H9 (cell line): ENCODE measurements at regions not wholly inside any gene's neighbourhood (a gene's known extent, or its start where the extent isn't known, plus 50 kb on each side); places are given as distances from the start of the nearest gene placed in this dataset.

ENCODE experiments used
- DNase-seq: peaks from one replicate; pipeline ENCODE4 v3.0.0-alpha.2; 2017
- H2AFZ ChIP-seq: one replicate; pipeline ENCODE4 v1.6.1; 2013; ENCODE audit warnings: mild to moderate bottlenecking, low read length, control low read depth, moderate library complexity
- H2AK5ac ChIP-seq: 2 replicates; pipeline ENCODE4 v1.6.1; 2013; ENCODE audit warnings: low read length, control low read depth, mixed read lengths; ENCODE audit not compliant: insufficient read length
- H2BK120ac ChIP-seq: one replicate; pipeline ENCODE4 v1.6.1; 2013; ENCODE audit warnings: low read depth, mild to moderate bottlenecking, low read length, control low read depth, inconsistent platforms; ENCODE audit not compliant: poor library complexity, severe bottlenecking
- H2BK12ac ChIP-seq: 2 replicates; pipeline ENCODE4 v1.6.1; 2013; ENCODE audit warnings: low read length, control low read depth, mixed read lengths, low read depth; ENCODE audit not compliant: insufficient read length
- H2BK15ac ChIP-seq: 2 replicates; pipeline ENCODE4 v1.6.1; 2013; ENCODE audit warnings: low read depth, low read length, control low read depth
- H2BK20ac ChIP-seq: one replicate; pipeline ENCODE4 v1.6.1; 2013; ENCODE audit warnings: low read depth, mild to moderate bottlenecking, low read length, control low read depth, inconsistent platforms; ENCODE audit not compliant: poor library complexity, severe bottlenecking
- H2BK5ac ChIP-seq: 2 replicates; pipeline ENCODE4 v1.6.1; 2013; ENCODE audit warnings: low read length, control low read depth, mixed read lengths; ENCODE audit not compliant: insufficient read length
- H3K14ac ChIP-seq: 2 replicates; pipeline ENCODE4 v1.6.1; 2013; ENCODE audit warnings: low read length, control low read depth; ENCODE audit not compliant: insufficient read depth
- H3K18ac ChIP-seq: 2 replicates; pipeline ENCODE4 v1.6.1; 2013; ENCODE audit warnings: low read depth, mild to moderate bottlenecking, mixed read lengths, low read length, control low read depth; ENCODE audit not compliant: insufficient read length
- H3K23ac ChIP-seq: 2 replicates; pipeline ENCODE4 v1.6.1; 2013; ENCODE audit warnings: low read length, control low read depth, mixed read lengths, low read depth; ENCODE audit not compliant: insufficient read length
- H3K23me2 ChIP-seq: 2 replicates; pipeline ENCODE4 v1.6.1; 2013; ENCODE audit warnings: low read depth, mild to moderate bottlenecking, mixed read lengths, low read length, control low read depth; ENCODE audit not compliant: insufficient read length, poor library complexity, severe bottlenecking
- H3K27ac ChIP-seq: 2 replicates; pipeline ENCODE4 v1.5.1; 2013; ENCODE audit warnings: low read length, control low read depth, mixed read lengths, low read depth; ENCODE audit not compliant: insufficient read length
- H3K27me3 ChIP-seq: 2 replicates; pipeline ENCODE4 v1.6.1; 2013; ENCODE audit warnings: low read length, control low read depth, inconsistent platforms; ENCODE audit not compliant: insufficient read depth
- H3K4ac ChIP-seq: 2 replicates; pipeline ENCODE4 v1.6.1; 2013; ENCODE audit warnings: low read depth, mild to moderate bottlenecking, control low read depth, inconsistent platforms, low read length, moderate library complexity
- H3K4me1 ChIP-seq: 2 replicates; pipeline ENCODE4 v1.6.1; 2013; ENCODE audit warnings: low read length, control low read depth, inconsistent platforms; ENCODE audit not compliant: insufficient read depth
- H3K4me2 ChIP-seq: 2 replicates; pipeline ENCODE4 v1.6.1; 2013; ENCODE audit warnings: low read length, control low read depth, mixed read lengths; ENCODE audit not compliant: insufficient read length, insufficient read depth
- H3K56ac ChIP-seq: 2 replicates; pipeline ENCODE4 v1.6.1; 2013; ENCODE audit warnings: low read depth, mild to moderate bottlenecking, mixed read lengths, low read length, control low read depth; ENCODE audit not compliant: insufficient read length
- H3K79me1 ChIP-seq: 2 replicates; pipeline ENCODE4 v1.6.1; 2013; ENCODE audit warnings: low read depth, mild to moderate bottlenecking, moderate library complexity, low read length, control low read depth, inconsistent platforms; ENCODE audit not compliant: insufficient read depth, poor library complexity, severe bottlenecking
- H3K79me2 ChIP-seq: 2 replicates; pipeline ENCODE4 v1.6.1; 2013; ENCODE audit warnings: low read length, control low read depth, inconsistent platforms; ENCODE audit not compliant: insufficient read depth
- H3K9ac ChIP-seq: 2 replicates; pipeline ENCODE4 v1.6.1; 2013; ENCODE audit warnings: low read length, control low read depth, mixed read lengths; ENCODE audit not compliant: insufficient read length; ENCODE audit errors: extremely low read depth
- H3K9me3 ChIP-seq: one replicate; pipeline ENCODE4 v1.6.1; 2013; ENCODE audit warnings: low read depth, low read length, inconsistent platforms; ENCODE audit not compliant: control insufficient read depth
- H3T11ph ChIP-seq: one replicate; pipeline ENCODE4 v1.6.1; 2013; ENCODE audit warnings: mild to moderate bottlenecking, low read length, control low read depth, inconsistent platforms
- H4K20me1 ChIP-seq: one replicate; pipeline ENCODE4 v1.6.1; 2013; ENCODE audit not compliant: control insufficient read depth, insufficient read length, insufficient read depth
- H4K5ac ChIP-seq: 2 replicates; pipeline ENCODE4 v1.6.1; 2013; ENCODE audit warnings: low read depth, mild to moderate bottlenecking, mixed read lengths, low read length, control low read depth; ENCODE audit not compliant: insufficient read length
- H4K8ac ChIP-seq: replicated peaks from 2 replicates; pipeline ENCODE4 v1.6.1; 2013; ENCODE audit warnings: low read length, control low read depth, mixed read lengths, low read depth; ENCODE audit not compliant: insufficient read length
- H4K91ac ChIP-seq: 2 replicates; pipeline ENCODE4 v1.6.1; 2013; ENCODE audit warnings: low read depth, mild to moderate bottlenecking, moderate library complexity, mixed read lengths, low read length, control low read depth; ENCODE audit not compliant: insufficient read length
- H3K27ac Mint-ChIP-seq, 3 experiments: 2 replicates in 2 of 3; 3 replicates in 1 of 3; pipeline ENCODE4 v1.8.0; 2020 to 2021; ENCODE audit warnings: mixed read lengths in 3 of 3, mild to moderate bottlenecking in 1 of 3, moderate library complexity in 1 of 3
- H3K27me3 Mint-ChIP-seq: 2 replicates; pipeline ENCODE4 v1.8.0; 2021; ENCODE audit warnings: low read depth, mild to moderate bottlenecking, moderate library complexity, mixed read lengths
- H3K36me3 Mint-ChIP-seq, 3 experiments: 2 replicates in 2 of 3; 3 replicates in 1 of 3; pipeline ENCODE4 v1.8.0; 2020 to 2021; ENCODE audit warnings: low read depth in 3 of 3, mixed read lengths in 3 of 3; ENCODE audit not compliant: insufficient read depth in 1 of 3
- H3K4me1 Mint-ChIP-seq, 2 experiments: 2 replicates each; pipeline ENCODE4 v1.8.0; 2020; ENCODE audit warnings: mixed read lengths in 2 of 2
- H3K4me3 Mint-ChIP-seq, 2 experiments: 2 replicates in 1 of 2; 3 replicates in 1 of 2; pipeline ENCODE4 v1.8.0; 2020 to 2021; ENCODE audit warnings: mild to moderate bottlenecking in 2 of 2, mixed read lengths in 2 of 2, moderate library complexity in 1 of 2
- H3K9me3 Mint-ChIP-seq, 2 experiments: 2 replicates in 1 of 2; 3 replicates in 1 of 2; pipeline ENCODE4 v1.8.0; 2020; ENCODE audit warnings: mild to moderate bottlenecking in 2 of 2, mixed read lengths in 2 of 2, moderate library complexity in 1 of 2
- CTCF ChIP-seq: fragments of 200-600 bp; sonication (generic); conservative IDR thresholded peaks from 3 replicates; pipeline ENCODE4 v1.8.0; 2021; ENCODE audit warnings: antibody characterized with exemption, mild to moderate bottlenecking
- WGBS: extraction: QIAGEN DNeasy Blood & Tissue Kit; methylation state at CpG from one replicate; pipeline ENCODE4 v1.1.7; 2013; ENCODE audit warnings: missing lambda C conversion rate, low lambda C conversion rate, mixed read lengths; ENCODE audit not compliant: insufficient read length; ENCODE audit errors: extremely low coverage; 5-methylcytosine and 5-hydroxymethylcytosine counted together

- no peak overlapping the region for H3K4ac ChIP-seq
- no peak for DNase-seq
- H3K18ac ChIP-seq: no peak overlapping the region
- no peak overlapping the region for H2AK5ac ChIP-seq
- H3K14ac ChIP-seq: no peak overlapping the region
- no peak overlapping the region for H3K56ac ChIP-seq
- peaks cover 16% of the 10 kb centered on the region for H3K23me2 ChIP-seq
- no peak overlapping the region for H2BK20ac ChIP-seq
- H3K9ac ChIP-seq: no peak overlapping the region
- H3K23ac ChIP-seq: no peak overlapping the region
- H4K5ac ChIP-seq: no peak overlapping the region
- no peaks in the 10 kb centered on the region; the same call in 1 of the 2 replicates for H3K4me1 ChIP-seq
- TF ChIP-seq CTCF: no peak
- Mint-ChIP-seq H3K27me3 (peaks cover 9% of the 10 kb centered on the region), H3K9me3 (peaks cover 4 to 5% of the 10 kb centered on the region in 2 experiments; a peak in 4 of 5 replicates), H3K27ac (peak overlapping the region in 1 of 3 experiments; percentile 76; a peak in 2 of 7 replicates), H3K4me3 (peak overlapping the region in 1 of 2 experiments; percentile 62; a peak in 2 of 5 replicates), H3K4me1 (peaks cover 14 to 22% of the 10 kb centered on the region in 2 experiments), H3K36me3 (peaks cover 0 to 4% (median 4%) of the 10 kb centered on the region in 3 experiments; a peak in 4 of 7 replicates)
- no CpG with 5 or more reads among the region's 12 CpGs for WGBS
- no peak overlapping the region for H2AFZ ChIP-seq
- H3K4me2 ChIP-seq: no peak overlapping the region
- no peaks in the 10 kb centered on the region for H3K79me2 ChIP-seq
- H4K20me1 ChIP-seq: no peaks in the 10 kb centered on the region
- no peaks in the 10 kb centered on the region for H3K79me1 ChIP-seq
- no peak overlapping the region for H2BK120ac ChIP-seq
- H3T11ph ChIP-seq: no peak overlapping the region
- H2BK5ac ChIP-seq: no peak overlapping the region
- no peak overlapping the region for H2BK12ac ChIP-seq
- no peaks in the 10 kb centered on the region for H3K9me3 ChIP-seq
- no peak overlapping the region for H4K8ac ChIP-seq
- no peak overlapping the region for H4K91ac ChIP-seq
- no peak overlapping the region for H2BK15ac ChIP-seq
- no peak overlapping the region for H3K27ac ChIP-seq
- H3K27me3 ChIP-seq: no peaks in the 10 kb centered on the region
Measured at GRCh38 chr9:129353697-129354336, 175.8 kb upstream of the IER5L start.
